ENCODE measurements at regions not wholly inside any gene's neighbourhood (a gene's known extent, or its start where the extent isn't known, plus 50 kb on each side); places are given as distances from the start of the nearest gene placed in this dataset.

- TF ChIP-seq POLR2A (IDR thresholded peaks at IDR 0.05) (no peak), CTCF (IDR thresholded peaks at IDR 0.05) (no peak)
These were observed 278.2 kb upstream of the NCKAP5 start for GRCh38 chr2:133846476-133846875.

Data from right lobe of liver (tissue), 4 donors.